GM21381 (cell line): ENCODE measurements at regions not wholly inside any gene's neighbourhood (a gene's known extent, or its start where the extent isn't known, plus 50 kb on each side); places are given as distances from the start of the nearest gene placed in this dataset.

Source experiments
- ATAC-seq: cut with Tn5 transposase; IDR thresholded peaks from one replicate; pipeline ENCODE4 v1.9.1; 2021; ENCODE audit warnings: mild to moderate bottlenecking, moderate library complexity; ENCODE audit not compliant: unreplicated experiment

GRCh38 chr6:111957623-111958315 is 84.5 kb upstream of the FYN start:
- ATAC-seq, result no peak

- no peak for ATAC-seq
Observed at GRCh38 chr6:111958534-111958933, 85.3 kb upstream of the FYN start.

GRCh38 chr6:111959766-111960165 is 86.5 kb upstream of the FYN start:
- ATAC-seq, result no peak

- no peak for ATAC-seq
Observed at GRCh38 chr6:111967131-111967530, 86.8 kb upstream of the CCN6 start.

- no peak for ATAC-seq
Observed at GRCh38 chr6:111970426-111970825, 83.5 kb upstream of the CCN6 start.

GRCh38 chr6:111971181-111971841 is 82.6 kb upstream of the CCN6 start:
- no peak for ATAC-seq

GRCh38 chr6:111971866-111972532 is 81.9 kb upstream of the CCN6 start:
- no peak for ATAC-seq

GRCh38 chr6:111972745-111973117 is 81.2 kb upstream of the CCN6 start:
- no peak for ATAC-seq

- ATAC-seq, result no peak
Observed at GRCh38 chr6:111973118-111973761, 80.7 kb upstream of the CCN6 start.

GRCh38 chr6:111973927-111974639 is 79.8 kb upstream of the CCN6 start:
- no peak for ATAC-seq

GRCh38 chr6:111975466-111975865 is 78.4 kb upstream of the CCN6 start:
- no peak for ATAC-seq

GRCh38 chr6:111976139-111976538 is 77.8 kb upstream of the CCN6 start:
- no peak for ATAC-seq

GRCh38 chr6:111978532-111979149 is 75.3 kb upstream of the CCN6 start:
- ATAC-seq, result no peak

- ATAC-seq, result no peak
Observed at GRCh38 chr6:111979633-111980032, 74.3 kb upstream of the CCN6 start.

GRCh38 chr6:111980143-111980542 is 73.8 kb upstream of the CCN6 start:
- ATAC-seq, result no peak

- no peak for ATAC-seq
Observed at GRCh38 chr6:111980971-111981840, 72.7 kb upstream of the CCN6 start.

GRCh38 chr6:111982681-111983080 is 71.2 kb upstream of the CCN6 start:
- ATAC-seq, result no peak

- no peak for ATAC-seq
Observed at GRCh38 chr6:111983193-111983592, 70.7 kb upstream of the CCN6 start.

- no peak for ATAC-seq
Observed at GRCh38 chr6:111984081-111984480, 69.8 kb upstream of the CCN6 start.
